ENCODE measurements at regions not wholly inside any gene's neighbourhood (a gene's known extent, or its start where the extent isn't known, plus 50 kb on each side); places are given as distances from the start of the nearest gene placed in this dataset.

DNA sequence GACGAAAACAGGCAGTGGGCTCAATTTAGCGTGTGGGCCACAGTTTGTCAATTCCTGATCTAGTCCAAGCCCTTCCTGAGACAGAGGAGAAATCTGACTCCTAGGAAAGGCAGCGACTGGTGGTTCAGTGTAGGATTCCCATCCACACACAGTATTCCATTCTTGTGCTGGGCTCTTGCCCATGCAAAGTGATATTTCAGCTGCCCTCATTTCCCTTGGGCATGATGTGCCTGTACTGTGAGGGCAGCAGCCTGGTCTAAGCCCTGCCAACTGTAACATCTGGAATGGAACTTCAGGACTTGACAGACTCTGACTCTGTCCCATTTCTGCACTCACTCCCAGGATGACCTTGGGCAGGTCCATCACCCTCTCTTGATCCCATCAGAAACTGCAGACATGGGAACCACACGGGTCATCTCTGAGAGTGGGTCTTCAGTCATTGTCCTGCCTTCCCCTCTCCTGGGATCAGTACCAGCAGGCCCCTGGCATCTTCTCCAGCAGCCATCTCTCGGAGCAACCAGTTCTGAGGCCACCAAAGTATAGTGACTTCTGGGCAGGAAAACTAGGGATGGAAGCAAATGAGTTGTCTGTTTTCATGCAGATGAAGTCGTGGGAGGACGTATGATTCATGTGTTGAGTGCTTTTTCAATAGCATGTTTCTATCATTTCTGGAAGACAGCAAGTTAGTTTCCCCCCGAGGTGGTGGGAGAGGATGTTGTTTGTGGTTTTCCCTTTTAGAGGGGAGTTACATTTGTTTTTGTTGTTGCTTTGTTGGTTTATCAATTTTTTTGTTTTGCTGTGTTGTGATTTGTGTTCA lies 54.2 kb upstream of the BCL2L14 start:
- no peak overlapping the region for H3K4me3 ChIP-seq
- H3K27ac ChIP-seq = no peak overlapping the region
- DNase-seq (ENCODE audit: low spot score) = no peak
- TF ChIP-seq, protein P1, sequence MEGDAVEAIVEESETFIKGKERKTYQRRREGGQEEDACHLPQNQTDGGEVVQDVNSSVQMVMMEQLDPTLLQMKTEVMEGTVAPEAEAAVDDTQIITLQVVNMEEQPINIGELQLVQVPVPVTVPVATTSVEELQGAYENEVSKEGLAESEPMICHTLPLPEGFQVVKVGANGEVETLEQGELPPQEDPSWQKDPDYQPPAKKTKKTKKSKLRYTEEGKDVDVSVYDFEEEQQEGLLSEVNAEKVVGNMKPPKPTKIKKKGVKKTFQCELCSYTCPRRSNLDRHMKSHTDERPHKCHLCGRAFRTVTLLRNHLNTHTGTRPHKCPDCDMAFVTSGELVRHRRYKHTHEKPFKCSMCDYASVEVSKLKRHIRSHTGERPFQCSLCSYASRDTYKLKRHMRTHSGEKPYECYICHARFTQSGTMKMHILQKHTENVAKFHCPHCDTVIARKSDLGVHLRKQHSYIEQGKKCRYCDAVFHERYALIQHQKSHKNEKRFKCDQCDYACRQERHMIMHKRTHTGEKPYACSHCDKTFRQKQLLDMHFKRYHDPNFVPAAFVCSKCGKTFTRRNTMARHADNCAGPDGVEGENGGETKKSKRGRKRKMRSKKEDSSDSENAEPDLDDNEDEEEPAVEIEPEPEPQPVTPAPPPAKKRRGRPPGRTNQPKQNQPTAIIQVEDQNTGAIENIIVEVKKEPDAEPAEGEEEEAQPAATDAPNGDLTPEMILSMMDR (IDR thresholded peaks at IDR 0.05) = no peak

DNA sequence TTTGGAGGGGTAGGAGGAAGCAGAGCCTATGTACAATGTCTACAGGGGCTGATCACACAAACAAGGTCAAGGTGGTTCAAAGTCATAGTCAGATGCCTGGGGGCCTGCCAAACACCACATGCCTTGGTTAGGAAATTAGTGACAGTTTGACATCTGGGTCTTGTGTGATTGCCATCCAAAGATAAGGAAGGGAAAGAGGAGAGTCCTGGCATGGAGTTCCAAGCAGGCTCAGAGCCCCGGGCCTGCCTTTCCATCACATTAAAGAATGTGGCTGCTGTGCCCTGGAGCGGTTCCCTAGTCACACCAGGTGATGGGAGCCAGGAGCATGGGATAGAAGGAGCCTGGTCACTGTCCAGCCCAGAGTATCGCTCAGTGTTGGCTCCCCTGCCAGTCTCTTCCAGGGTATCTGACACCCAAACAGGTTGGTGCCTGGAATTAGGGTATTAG lies 53.6 kb upstream of the BCL2L14 start:
- TF ChIP-seq, protein P1 (IDR thresholded peaks at IDR 0.05) = no peak
- no peak overlapping the region for H3K4me3 ChIP-seq
- no peak overlapping the region for H3K27ac ChIP-seq
- no peak for DNase-seq (ENCODE audit: low spot score)

DNA sequence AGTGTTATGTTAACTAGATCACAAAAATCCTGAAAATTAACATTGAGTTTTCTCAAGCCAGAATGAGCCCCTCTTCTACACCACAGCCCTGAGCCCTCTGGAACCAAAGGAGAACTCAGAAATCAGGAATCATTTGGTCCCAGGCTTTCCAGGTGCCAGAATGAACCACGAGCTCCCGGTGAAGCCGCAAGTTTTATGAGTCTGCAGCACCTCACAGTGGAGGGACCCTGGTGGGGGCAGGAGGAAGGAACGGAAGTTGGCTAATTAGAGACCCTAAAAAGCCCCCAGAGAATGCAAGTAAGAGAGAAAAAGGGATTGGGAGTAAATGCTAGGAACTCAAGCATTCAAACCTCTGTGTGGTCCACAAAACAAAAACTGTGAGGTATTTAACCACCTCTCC lies 52.9 kb upstream of the BCL2L14 start:
- Histone ChIP-seq H3K4me3 (no peak overlapping the region), H3K27ac (no peak overlapping the region)
- TF ChIP-seq, protein P1 (IDR thresholded peaks at IDR 0.05) = no peak
- DNase-seq (ENCODE audit: low spot score) = no peak

- no peak overlapping the region for H3K4me3 ChIP-seq
- TF ChIP-seq, protein P1 (IDR thresholded peaks at IDR 0.05) = no peak
- no peak for DNase-seq (ENCODE audit: low spot score)
- no peak overlapping the region for H3K27ac ChIP-seq
Measured at GRCh38 chr12:12018454-12018853, 52.3 kb upstream of the BCL2L14 start.

GRCh38 chr12:12019881-12020280 lies 50.9 kb upstream of the BCL2L14 start:
- H3K4me3 ChIP-seq = no peak overlapping the region
- no peak for DNase-seq (ENCODE audit: low spot score)
- TF ChIP-seq, protein P1 (IDR thresholded peaks at IDR 0.05) = no peak
- H3K27ac ChIP-seq = no peak overlapping the region

DNA sequence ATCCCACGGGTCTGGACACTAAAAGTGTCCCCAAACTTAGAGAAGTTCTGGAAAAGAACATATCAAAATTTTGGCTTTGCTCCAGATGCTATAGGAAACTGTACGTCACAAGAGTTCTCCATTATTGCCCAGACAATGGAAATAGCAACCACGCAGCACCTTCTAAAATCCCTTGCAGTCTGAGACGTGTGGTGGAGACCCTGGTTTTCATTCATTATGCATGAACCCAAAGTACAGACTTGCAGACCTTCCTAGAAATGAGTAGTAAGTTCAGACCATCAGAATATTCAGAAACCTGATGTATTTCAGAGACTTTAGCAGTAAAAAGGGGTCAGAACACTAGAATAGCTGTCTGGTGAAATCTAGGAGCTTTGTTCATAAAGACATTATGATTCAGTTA lies 50.0 kb upstream of the BCL2L14 start:
- no peak overlapping the region for H3K4me3 ChIP-seq
- no peak for DNase-seq (ENCODE audit: low spot score)
- TF ChIP-seq, protein P1 (IDR thresholded peaks at IDR 0.05) = no peak
- no peak overlapping the region for H3K27ac ChIP-seq

All from coronary artery (tissue), 2 donors.